Stomach (tissue), 8 donors: ENCODE measurements at regions not wholly inside any gene's neighbourhood (a gene's known extent, or its start where the extent isn't known, plus 50 kb on each side); places are given as distances from the start of the nearest gene placed in this dataset.

Experiments used
- DNase-seq, 2 donors: peaks; one replicate each; pipeline versions ENCODE4 v3.0.0 to v3.0.0-alpha.2; 2013 to 2019
- H3K27ac ChIP-seq, 5 donors: fragments of 200-600 bp in 4 of 5; sonication (generic) in 4 of 5; one replicate each; pipeline ENCODE4 v1.5.1; 2013 to 2019; ENCODE audit warnings: mild to moderate bottlenecking in 1 of 5, moderate library complexity in 1 of 5
- H3K27me3 ChIP-seq, 3 donors: fragments of 200-600 bp; sonication (generic); one replicate each; pipeline ENCODE4 v1.5.1; 2017 to 2019; ENCODE audit warnings: mixed run types in 1 of 3
- H3K36me3 ChIP-seq, 4 donors: fragments of 200-600 bp; sonication (generic); 1 replicate in 3 of 4; 2 replicates in 1 of 4; pipeline ENCODE4 v1.5.1; 2016 to 2019
- H3K4me1 ChIP-seq, 4 donors: fragments of 200-600 bp; sonication (generic); one replicate each; pipeline ENCODE4 v1.5.1; 2016 to 2019
- H3K4me3 ChIP-seq, 4 donors: fragments of 200-600 bp; sonication (generic) in 3 of 4; one replicate each; pipeline ENCODE4 v1.5.1; 2016 to 2019; ENCODE audit warnings: mild to moderate bottlenecking in 1 of 4
- H3K9me3 ChIP-seq, 4 donors: fragments of 200-600 bp; sonication (generic); one replicate each; pipeline ENCODE4 v1.5.1; 2016 to 2019
- CTCF ChIP-seq, 7 experiments: fragments of 450-650 bp in 4 of 7; fragments of 200-600 bp in 3 of 7; sonication (generic) in 3 of 7; IDR thresholded peaks; one replicate each; pipeline ENCODE4 v1.5.1; 2016 to 2019; ENCODE audit warnings: antibody characterized with exemption in 7 of 7, control low read depth in 2 of 7, mild to moderate bottlenecking in 1 of 7
- EP300 ChIP-seq: sonication (generic); formaldehyde crosslinking; IDR thresholded peaks from one replicate; pipeline ENCODE4 v1.6.1; 2017; ENCODE audit warnings: antibody characterized with exemption
- POLR2A ChIP-seq, 4 donors: fragments of 450-650 bp; IDR thresholded peaks; one replicate each; pipeline ENCODE4 v1.6.1; 2016; ENCODE audit warnings: antibody characterized with exemption in 4 of 4, control low read depth in 2 of 4, mild to moderate bottlenecking in 1 of 4, moderate library complexity in 1 of 4
- POLR2AphosphoS5 ChIP-seq, 3 donors: sonication (generic); formaldehyde crosslinking; IDR thresholded peaks; one replicate each; pipeline ENCODE4 v1.6.1; 2016; ENCODE audit warnings: antibody characterized with exemption in 3 of 3
- WGBS, 5 donors: extraction: QIAGEN DNeasy Blood & Tissue Kit in 3 of 5; methylation state at CpG; one replicate each; pipeline versions ENCODE4 v1.1.5 to v1.1.7; 2013 to 2018; 5-methylcytosine and 5-hydroxymethylcytosine counted together
- intact Hi-C: fragments of 100-400 bp; cut with DNase I; formaldehyde crosslinking; loops from one replicate; pipeline ENCODE4 v1.15.1; 2023; ENCODE audit warnings: low total_unique reads
- donor health status: healthy with polysubstance abuse.
- donor health status: Bipolar disorder and iron deficiency.
- donor health status: healthy.

GRCh38 chr10:130430291-130430690 is 294.1 kb downstream of the GLRX3 start:
- no peak for TF ChIP-seq POLR2AphosphoS5 (IDR thresholded peaks at IDR 0.05)
- TF ChIP-seq EP300: no peak
- no peak for TF ChIP-seq CTCF (IDR thresholded peaks at IDR 0.05)
- TF ChIP-seq POLR2A (IDR thresholded peaks at IDR 0.05): no peak
- Histone ChIP-seq H3K9me3 (peaks cover 0 to 8% (median 4%) of the 10 kb centered on the region in 4 donors), H3K4me1 (no peaks in the 10 kb centered on the region), H3K27ac (no peak overlapping the region), H3K36me3 (no peaks in the 10 kb centered on the region), H3K27me3 (no peaks in the 10 kb centered on the region), H3K4me3 (no peak overlapping the region)
- intact Hi-C loops: no loop called here
- WGBS, 5 donors: 64 to 84% (median 77%) methylated on average over 4 of the region's 4 CpGs
- no peak for DNase-seq

GRCh38 chr10:130430852-130431704 is 294.9 kb downstream of the GLRX3 start:
- no peaks in the 10 kb centered on the region for H3K36me3 ChIP-seq
- 78 to 88% (median 84%) methylated on average over 15 of the region's 15 CpGs for WGBS, 5 donors
- no peaks in the 10 kb centered on the region for H3K4me1 ChIP-seq
- no peak for DNase-seq
- no peak overlapping the region for H3K27ac ChIP-seq
- TF ChIP-seq POLR2AphosphoS5 (IDR thresholded peaks at IDR 0.05): no peak
- TF ChIP-seq CTCF (IDR thresholded peaks at IDR 0.05): no peak
- no peak for TF ChIP-seq EP300
- no peak for TF ChIP-seq POLR2A (IDR thresholded peaks at IDR 0.05)
- intact Hi-C loops: no loop called here
- peaks cover 0 to 8% (median 2%) of the 10 kb centered on the region in 4 donors for H3K9me3 ChIP-seq
- H3K4me3 ChIP-seq: no peak overlapping the region
- H3K27me3 ChIP-seq: no peaks in the 10 kb centered on the region

GRCh38 chr10:130432271-130432670 is 296.1 kb downstream of the GLRX3 start:
- intact Hi-C loops: no loop called here
- no peak for DNase-seq
- TF ChIP-seq EP300 (no peak), POLR2AphosphoS5 (IDR thresholded peaks at IDR 0.05) (no peak), POLR2A (IDR thresholded peaks at IDR 0.05) (no peak), CTCF (IDR thresholded peaks at IDR 0.05) (no peak)

DNA sequence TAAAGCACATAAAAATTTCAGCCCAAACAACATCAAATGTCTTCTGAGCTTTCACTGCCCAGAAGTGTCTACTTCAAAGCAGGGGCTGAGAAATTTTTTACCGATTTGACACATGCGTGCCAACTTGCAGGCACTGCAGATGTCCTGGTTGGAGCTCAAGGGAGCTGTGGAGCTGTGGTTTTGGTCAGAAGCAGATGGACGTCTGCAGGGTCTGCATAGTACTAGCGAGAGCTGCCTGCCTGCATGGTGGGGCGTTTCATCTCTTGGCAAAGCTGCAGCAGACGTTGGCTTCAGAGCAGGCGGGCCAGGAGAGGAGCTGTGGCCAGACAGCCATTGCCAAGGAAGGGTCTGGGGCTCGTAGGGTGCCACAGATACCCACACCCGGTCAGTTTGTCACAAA is 296.7 kb downstream of the GLRX3 start:
- intact Hi-C loops: no loop called here
- DNase-seq: no peak

More at GRCh38 chr10:130432271-130432670, 296.1 kb downstream of the GLRX3 start:
- H3K27me3 ChIP-seq: no peaks in the 10 kb centered on the region
- H3K9me3 ChIP-seq: peaks cover 0 to 7% (median 0%) of the 10 kb centered on the region in 4 donors
- H3K27ac ChIP-seq: no peak overlapping the region
- H3K4me3 ChIP-seq: no peak overlapping the region
- WGBS, 5 donors: 62 to 75% (median 73%) methylated on average over 7 of the region's 7 CpGs
- no peaks in the 10 kb centered on the region for H3K36me3 ChIP-seq
- H3K4me1 ChIP-seq: no peaks in the 10 kb centered on the region

More for the DNA sequence above, 296.7 kb downstream of the GLRX3 start:
- no peaks in the 10 kb centered on the region for H3K4me1 ChIP-seq
- TF ChIP-seq POLR2A (IDR thresholded peaks at IDR 0.05) (no peak), POLR2AphosphoS5 (IDR thresholded peaks at IDR 0.05) (no peak), EP300 (no peak), CTCF (IDR thresholded peaks at IDR 0.05) (no peak)
- no peaks in the 10 kb centered on the region for H3K36me3 ChIP-seq
- H3K27me3 ChIP-seq: no peaks in the 10 kb centered on the region
- H3K4me3 ChIP-seq: no peak overlapping the region
- 62 to 73% (median 67%) methylated on average over 9 of the region's 9 CpGs for WGBS, 5 donors
- H3K27ac ChIP-seq: no peak overlapping the region
- peaks cover 0 to under 1% (median 0%) of the 10 kb centered on the region in 4 donors for H3K9me3 ChIP-seq
